K562 (cell line): ENCODE measurements at regions not wholly inside any gene's neighbourhood (a gene's known extent, or its start where the extent isn't known, plus 50 kb on each side); places are given as distances from the start of the nearest gene placed in this dataset.

ENCODE experiments used
- CREB1 ChIP-seq, 2 experiments: sonication (generic) in 1 of 2; formaldehyde crosslinking in 1 of 2; IDR thresholded peaks; 2 replicates each; pipeline versions ENCODE4 v1.6.1 to v1.8.0; 2012 to 2022; ENCODE audit warnings: inconsistent platforms in 1 of 2, mild to moderate bottlenecking in 1 of 2, missing genetic modification reagents in 1 of 2, moderate library complexity in 1 of 2
- FOS ChIP-seq: IDR thresholded peaks from 3 replicates; pipeline ENCODE4 v1.6.1; 2011; ENCODE audit not compliant: insufficient read length; ENCODE audit errors: extremely low read depth
- KLF16 ChIP-seq: IDR thresholded peaks from 2 replicates; pipeline ENCODE4 v1.6.1; 2016; ENCODE audit warnings: antibody characterized with exemption
- NELFE ChIP-seq: IDR thresholded peaks from 2 replicates; pipeline ENCODE4 v1.6.1; 2011; ENCODE audit warnings: mild to moderate bottlenecking; ENCODE audit not compliant: insufficient read depth, insufficient read length
- NFRKB ChIP-seq: fragments of 450-650 bp; IDR thresholded peaks from 2 replicates; pipeline ENCODE4 v1.6.1; 2016; ENCODE audit warnings: low read depth
- SMARCC2 ChIP-seq: fragments of 450-650 bp; IDR thresholded peaks from 2 replicates; pipeline ENCODE4 v1.6.1; 2017; ENCODE audit warnings: antibody characterized with exemption, moderate library complexity, mild to moderate bottlenecking, low read depth
- SMC3 ChIP-seq: conservative IDR thresholded peaks from 2 replicates; pipeline ENCODE4 v1.6.1; 2011; ENCODE audit warnings: low read depth, low read length, improper control_type of control experiment; ENCODE audit not compliant: insufficient read depth
- SRSF7 ChIP-seq: fragments of 200-400 bp; formaldehyde crosslinking; optimal IDR thresholded peaks from 2 replicates; pipeline ENCODE3; 2017; ENCODE audit warnings: mild to moderate bottlenecking, low read depth, low read length
- TCF7L2 ChIP-seq: fragments of 150-350 bp; IDR thresholded peaks from 2 replicates; pipeline ENCODE4 v1.6.1; 2016; ENCODE audit warnings: low read depth, mild to moderate bottlenecking, low read length, moderate library complexity
- ZNF133 ChIP-seq: fragments of 250-450 bp; sonication (Bioruptor Pico); IDR thresholded peaks from 2 replicates; pipeline ENCODE4 v1.4.0; 2020; ENCODE audit warnings: mild to moderate bottlenecking
- TF ChIP-seq, protein P1 (sequence below), 3 experiments: IDR thresholded peaks in 2 of 3; conservative IDR thresholded peaks in 1 of 3; 2 replicates each; pipeline ENCODE4 v1.5.1; 2011 to 2012; ENCODE audit warnings: low read length in 3 of 3, mild to moderate bottlenecking in 3 of 3, control low read depth in 2 of 3, improper control_type of control experiment in 1 of 3, inconsistent platforms in 1 of 3, low read depth in 1 of 3, mixed read lengths in 1 of 3, moderate library complexity in 1 of 3; ENCODE audit not compliant: insufficient read depth in 2 of 3
- TF ChIP-seq, protein P2 (sequence below): fragments of 250-450 bp; sonication (Bioruptor Pico); IDR thresholded peaks from 2 replicates; pipeline ENCODE4 v1.5.0; 2022; ENCODE audit warnings: mild to moderate bottlenecking
- TF ChIP-seq, protein P3 (sequence below): sonication (generic); formaldehyde crosslinking; IDR thresholded peaks from 2 replicates; pipeline ENCODE4 v1.5.0; 2020; ENCODE audit warnings: missing genetic modification reagents
- TF ChIP-seq, protein P4 (sequence below): fragments of 450-650 bp; conservative IDR thresholded peaks from 2 replicates; pipeline ENCODE4 v1.6.1; 2016; ENCODE audit warnings: missing genetic modification characterization, low read depth, mild to moderate bottlenecking, control low read depth, missing compliant biosample characterization

DNA sequence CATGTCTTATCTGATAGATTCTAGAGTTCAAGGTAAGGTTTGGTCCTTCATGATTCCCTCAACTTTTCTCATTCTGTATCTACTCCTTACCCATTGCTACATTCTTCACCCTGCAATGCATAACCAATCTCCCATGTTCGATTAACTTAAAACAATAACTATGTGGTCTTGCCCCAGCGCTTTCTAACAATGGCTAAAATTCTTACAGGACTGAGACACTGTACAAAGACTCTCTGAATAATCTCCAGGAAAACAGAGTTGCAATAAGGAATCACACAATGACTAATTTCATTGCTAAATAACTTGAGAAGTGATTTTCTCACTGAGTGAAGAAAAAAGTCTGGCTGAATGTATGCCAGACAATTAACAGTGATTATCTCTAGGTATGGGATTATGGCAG lies 69.6 kb upstream of the FAM174B start:
- TF ChIP-seq, protein P1, sequence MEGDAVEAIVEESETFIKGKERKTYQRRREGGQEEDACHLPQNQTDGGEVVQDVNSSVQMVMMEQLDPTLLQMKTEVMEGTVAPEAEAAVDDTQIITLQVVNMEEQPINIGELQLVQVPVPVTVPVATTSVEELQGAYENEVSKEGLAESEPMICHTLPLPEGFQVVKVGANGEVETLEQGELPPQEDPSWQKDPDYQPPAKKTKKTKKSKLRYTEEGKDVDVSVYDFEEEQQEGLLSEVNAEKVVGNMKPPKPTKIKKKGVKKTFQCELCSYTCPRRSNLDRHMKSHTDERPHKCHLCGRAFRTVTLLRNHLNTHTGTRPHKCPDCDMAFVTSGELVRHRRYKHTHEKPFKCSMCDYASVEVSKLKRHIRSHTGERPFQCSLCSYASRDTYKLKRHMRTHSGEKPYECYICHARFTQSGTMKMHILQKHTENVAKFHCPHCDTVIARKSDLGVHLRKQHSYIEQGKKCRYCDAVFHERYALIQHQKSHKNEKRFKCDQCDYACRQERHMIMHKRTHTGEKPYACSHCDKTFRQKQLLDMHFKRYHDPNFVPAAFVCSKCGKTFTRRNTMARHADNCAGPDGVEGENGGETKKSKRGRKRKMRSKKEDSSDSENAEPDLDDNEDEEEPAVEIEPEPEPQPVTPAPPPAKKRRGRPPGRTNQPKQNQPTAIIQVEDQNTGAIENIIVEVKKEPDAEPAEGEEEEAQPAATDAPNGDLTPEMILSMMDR (IDR thresholded peaks at IDR 0.05 in 2 of 3, conservative IDR thresholded peaks at IDR 0.05 in 1 of 3; ENCODE audit: insufficient read depth in 2 of 3, low read depth in 1 of 3, low read length in 3 of 3): no peak
- TF ChIP-seq TCF7L2: no peak
- TF ChIP-seq SMARCC2: no peak
- TF ChIP-seq, protein P2, sequence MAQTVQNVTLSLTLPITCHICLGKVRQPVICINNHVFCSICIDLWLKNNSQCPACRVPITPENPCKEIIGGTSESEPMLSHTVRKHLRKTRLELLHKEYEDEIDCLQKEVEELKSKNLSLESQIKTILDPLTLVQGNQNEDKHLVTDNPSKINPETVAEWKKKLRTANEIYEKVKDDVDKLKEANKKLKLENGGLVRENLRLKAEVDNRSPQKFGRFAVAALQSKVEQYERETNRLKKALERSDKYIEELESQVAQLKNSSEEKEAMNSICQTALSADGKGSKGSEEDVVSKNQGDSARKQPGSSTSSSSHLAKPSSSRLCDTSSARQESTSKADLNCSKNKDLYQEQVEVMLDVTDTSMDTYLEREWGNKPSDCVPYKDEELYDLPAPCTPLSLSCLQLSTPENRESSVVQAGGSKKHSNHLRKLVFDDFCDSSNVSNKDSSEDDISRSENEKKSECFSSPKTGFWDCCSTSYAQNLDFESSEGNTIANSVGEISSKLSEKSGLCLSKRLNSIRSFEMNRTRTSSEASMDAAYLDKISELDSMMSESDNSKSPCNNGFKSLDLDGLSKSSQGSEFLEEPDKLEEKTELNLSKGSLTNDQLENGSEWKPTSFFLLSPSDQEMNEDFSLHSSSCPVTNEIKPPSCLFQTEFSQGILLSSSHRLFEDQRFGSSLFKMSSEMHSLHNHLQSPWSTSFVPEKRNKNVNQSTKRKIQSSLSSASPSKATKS (CRISPR knock-in tag): no peak
- no peak for TF ChIP-seq FOS
- TF ChIP-seq NFRKB: no peak
- no peak for TF ChIP-seq NELFE
- TF ChIP-seq SRSF7: no peak
- TF ChIP-seq KLF16: no peak
- no peak for TF ChIP-seq ZNF133
- TF ChIP-seq SMC3: no peak
- TF ChIP-seq, protein P3, sequence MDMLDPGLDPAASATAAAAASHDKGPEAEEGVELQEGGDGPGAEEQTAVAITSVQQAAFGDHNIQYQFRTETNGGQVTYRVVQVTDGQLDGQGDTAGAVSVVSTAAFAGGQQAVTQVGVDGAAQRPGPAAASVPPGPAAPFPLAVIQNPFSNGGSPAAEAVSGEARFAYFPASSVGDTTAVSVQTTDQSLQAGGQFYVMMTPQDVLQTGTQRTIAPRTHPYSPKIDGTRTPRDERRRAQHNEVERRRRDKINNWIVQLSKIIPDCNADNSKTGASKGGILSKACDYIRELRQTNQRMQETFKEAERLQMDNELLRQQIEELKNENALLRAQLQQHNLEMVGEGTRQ (CRISPR knock-in tag): no peak
- TF ChIP-seq CREB1 (IDR thresholded peaks at IDR 0.05): no peak
- no peak for TF ChIP-seq CREB1 (CRISPR knock-in tag; IDR thresholded peaks at IDR 0.05)
- TF ChIP-seq, protein P4, sequence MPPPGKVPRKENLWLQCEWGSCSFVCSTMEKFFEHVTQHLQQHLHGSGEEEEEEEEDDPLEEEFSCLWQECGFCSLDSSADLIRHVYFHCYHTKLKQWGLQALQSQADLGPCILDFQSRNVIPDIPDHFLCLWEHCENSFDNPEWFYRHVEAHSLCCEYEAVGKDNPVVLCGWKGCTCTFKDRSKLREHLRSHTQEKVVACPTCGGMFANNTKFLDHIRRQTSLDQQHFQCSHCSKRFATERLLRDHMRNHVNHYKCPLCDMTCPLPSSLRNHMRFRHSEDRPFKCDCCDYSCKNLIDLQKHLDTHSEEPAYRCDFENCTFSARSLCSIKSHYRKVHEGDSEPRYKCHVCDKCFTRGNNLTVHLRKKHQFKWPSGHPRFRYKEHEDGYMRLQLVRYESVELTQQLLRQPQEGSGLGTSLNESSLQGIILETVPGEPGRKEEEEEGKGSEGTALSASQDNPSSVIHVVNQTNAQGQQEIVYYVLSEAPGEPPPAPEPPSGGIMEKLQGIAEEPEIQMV: no peak
